Iris pigment epithelial cell (primary cell): ENCODE measurements at regions not wholly inside any gene's neighbourhood (a gene's known extent, or its start where the extent isn't known, plus 50 kb on each side); places are given as distances from the start of the nearest gene placed in this dataset.
A peak's percentile ranks its signal among the peaks of the same experiment; 100 is the strongest.
"Not testable (repeated sequence)": the region's sequence is repeated elsewhere in the genome, so short reads cannot be mapped to it uniquely, and the experiment has no call there.

Experiments
- DNase-seq: peaks from one replicate; pipeline ENCODE4 v3.0.0-alpha.2; 2011; ENCODE audit warnings: low read depth

DNA sequence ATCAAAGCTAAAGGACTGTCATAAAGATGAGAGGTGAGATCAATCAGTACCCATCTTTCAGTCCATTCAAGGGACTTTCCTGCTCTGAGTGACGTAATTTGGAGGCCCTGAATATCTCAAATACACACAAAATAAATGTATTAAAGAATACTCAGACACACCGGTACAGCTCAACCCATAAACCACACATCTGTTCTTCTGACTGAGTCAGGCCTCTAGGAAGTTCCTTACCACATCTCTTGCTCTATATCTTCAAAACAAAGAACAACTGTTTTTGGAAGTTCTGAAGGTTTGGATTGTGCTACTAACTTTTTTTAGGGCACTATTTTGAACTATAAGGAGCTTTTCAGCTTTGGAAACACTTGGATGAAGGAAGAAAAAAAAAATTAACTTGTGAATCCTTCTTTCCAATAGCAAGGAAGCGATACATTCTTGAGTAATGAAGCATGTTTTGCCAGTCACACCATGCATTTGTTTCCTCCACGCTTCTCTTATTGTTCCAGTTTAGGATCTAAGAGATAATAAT lies 866.5 kb upstream of the VRK2 start:
- DNase-seq, result peak; percentile 93

DNA sequence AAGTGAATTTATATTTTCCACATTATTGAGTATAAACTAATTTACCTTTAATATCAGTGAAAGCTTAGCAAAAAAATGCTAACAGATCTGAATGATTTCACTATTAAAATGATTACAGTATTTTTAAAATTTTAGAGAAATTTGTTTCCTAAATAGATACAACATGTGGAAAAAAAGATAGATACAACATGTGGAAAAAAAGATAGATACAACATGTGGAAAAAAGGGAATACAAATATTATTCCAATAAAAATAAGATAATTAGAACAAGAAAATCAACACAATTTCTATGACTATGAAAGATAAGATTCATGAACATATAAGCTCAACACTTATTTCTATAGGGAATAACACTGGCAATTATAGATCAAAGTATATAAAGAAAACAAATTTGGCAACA lies 865.9 kb upstream of the VRK2 start:
- no peak for DNase-seq

DNA sequence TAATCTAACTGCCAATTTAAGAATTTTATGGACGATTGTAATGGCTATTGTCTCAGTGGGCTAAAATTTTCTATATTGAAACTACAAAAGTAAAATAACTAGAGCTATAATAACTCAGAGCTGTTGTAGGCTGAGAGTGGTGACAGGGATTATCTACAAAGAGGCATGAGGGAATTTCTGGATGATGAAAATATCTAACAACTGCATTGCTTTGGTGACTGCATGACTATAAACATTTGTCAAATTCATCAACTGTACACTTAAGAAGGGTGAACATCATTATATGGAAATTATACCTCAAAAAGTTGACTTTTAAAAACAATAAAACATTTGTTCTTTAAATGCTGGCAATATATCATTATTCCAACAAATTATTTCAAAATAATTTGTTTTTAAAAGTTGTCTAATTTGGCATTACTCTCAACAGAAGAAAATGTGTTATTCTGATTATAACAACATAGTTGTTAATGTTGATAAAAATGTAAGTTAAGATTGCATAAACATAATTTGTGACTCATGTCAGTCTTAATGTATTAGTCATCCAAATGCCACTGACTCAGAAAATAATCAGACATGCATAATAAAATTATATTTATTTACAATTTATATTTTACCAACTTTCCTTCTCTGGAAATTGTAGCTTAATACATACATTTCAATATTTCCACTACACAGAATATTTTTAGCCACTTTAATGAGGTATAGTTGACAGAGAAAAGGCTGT lies 865.1 kb upstream of the VRK2 start:
- DNase-seq, result peak; percentile 69

DNA sequence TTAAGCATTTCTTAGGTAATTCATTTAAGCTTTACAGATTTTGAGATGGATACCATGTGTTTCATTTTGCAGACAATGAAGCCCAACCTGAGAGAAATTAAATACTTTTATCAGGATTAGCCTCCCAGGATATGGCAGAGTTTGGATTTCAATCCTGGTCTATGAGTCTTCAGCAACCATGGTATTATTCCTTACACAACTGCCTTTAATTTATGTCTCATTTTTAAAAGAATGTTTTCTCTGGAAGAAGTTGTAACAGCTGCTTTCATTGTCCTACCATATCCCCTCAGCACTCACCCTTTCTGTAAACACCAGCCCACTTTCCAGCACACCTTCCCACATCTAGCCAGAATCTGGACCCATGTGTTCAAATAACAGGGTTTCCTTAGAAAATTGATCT lies 863.7 kb upstream of the VRK2 start:
- no peak for DNase-seq

DNA sequence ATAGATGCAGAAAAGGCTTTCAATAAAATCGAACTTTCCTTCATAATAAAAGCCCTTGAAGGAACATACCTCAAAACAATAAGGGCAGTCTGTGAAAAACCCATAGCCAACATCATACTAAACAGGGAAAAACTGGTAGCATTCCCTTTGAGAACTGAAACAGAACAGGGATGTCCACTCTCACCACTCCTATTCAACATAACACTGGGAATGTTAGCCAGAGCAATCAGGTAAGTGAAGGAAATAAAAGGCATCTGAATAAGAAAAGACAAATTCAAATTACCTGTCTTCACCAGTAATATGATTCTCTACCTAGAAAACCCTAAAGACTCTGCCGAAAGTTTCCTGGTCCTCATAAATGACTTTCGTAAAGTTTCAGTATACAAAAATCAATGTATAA lies 861.0 kb upstream of the VRK2 start:
- no peak for DNase-seq

DNA sequence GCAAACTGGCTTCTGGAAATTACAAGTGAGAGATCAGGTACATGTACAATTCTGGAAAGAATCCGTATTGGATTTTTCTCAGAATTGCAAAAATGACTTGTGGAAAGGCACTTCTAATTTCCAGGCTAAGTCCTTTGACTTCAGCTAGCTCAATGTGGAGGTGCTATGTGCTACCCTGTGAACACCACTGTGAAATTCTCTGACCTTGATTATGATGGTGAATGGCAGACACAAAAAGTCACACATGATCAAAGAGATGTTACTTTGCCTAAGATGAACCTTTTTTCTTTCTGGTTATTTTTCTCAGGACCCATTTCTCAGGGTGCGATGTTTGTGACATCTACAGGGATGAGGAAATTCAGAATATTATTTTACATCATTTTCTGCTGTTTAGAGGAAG lies 856.6 kb upstream of the VRK2 start:
- DNase-seq, result no peak

DNA sequence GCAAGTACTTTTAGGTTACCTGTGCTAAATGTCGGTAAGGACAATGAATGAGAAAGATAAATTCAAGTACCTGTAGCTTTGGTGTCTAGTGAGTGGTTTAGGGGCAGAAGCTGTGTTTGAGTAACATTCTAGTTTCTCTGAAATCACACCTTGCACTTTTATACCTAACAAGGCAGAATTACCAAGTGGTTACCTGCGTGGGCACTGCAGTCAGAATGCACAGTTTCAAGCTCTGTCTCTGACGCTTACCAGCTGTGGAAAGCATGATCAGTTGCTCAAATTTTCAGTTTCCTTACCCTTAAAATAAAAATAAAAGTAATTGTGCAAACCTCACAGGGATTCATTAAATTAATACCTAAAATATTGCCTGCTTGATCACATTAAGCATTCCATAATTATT lies 846.9 kb upstream of the VRK2 start:
- no peak for DNase-seq

DNA sequence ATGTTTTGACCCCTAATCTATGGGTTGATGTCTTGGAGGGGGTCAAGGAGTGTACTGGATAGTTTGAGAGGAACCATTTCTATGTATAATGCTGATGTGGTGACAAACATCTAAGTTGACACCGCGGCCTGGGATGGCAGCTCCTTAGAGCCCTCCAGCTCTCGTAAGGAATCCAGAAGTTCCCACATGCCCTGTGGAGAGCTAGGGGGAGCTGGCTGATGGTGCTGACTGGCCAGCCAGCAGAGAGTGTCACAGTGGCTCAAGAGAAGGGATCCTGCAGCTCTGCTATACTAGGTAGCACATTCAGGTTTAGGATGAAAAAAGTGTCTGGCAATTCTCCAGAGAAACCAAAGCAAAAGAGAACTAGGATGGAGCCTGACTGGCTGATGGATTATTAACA lies 842.2 kb upstream of the VRK2 start:
- DNase-seq, result no peak

DNA sequence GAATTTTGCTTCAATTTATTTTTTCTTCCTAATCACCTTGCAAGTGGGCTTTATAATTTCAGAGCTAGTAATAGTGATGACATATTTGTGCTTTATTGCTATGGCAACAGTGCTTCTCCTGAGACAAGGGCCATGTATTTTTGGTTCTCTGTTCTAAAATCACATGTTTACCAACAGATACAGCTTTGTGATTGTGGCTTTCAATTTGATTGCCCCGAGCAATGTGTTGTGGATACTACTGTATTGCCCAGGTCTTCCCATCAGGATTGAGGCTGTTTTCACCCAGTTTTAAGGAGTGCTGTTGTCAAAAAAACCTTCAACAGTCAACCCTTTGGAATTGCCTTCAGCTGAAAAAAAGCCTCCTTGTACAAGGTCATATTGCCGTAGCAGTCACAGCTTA lies 841.4 kb upstream of the VRK2 start:
- DNase-seq, result no peak

DNA sequence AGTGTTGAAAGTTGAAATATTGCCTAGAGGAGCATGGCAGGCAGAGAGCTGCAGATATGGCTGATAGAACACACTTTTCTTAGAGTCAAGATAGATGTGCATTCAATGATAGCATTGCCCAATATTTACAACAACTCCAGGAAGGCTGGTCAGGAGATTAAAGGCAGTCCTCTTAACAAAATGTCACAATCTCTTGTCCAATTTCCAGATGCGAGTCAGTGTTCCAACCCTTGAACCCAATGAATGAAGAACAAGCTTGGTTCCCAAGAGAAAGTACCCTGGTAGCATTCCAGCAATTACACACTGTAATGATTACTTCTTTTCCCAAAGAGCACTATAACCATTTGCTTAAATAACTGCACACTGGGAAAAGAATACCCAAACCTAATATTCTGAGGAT lies 839.4 kb upstream of the VRK2 start:
- peak; percentile 21 for DNase-seq

DNA sequence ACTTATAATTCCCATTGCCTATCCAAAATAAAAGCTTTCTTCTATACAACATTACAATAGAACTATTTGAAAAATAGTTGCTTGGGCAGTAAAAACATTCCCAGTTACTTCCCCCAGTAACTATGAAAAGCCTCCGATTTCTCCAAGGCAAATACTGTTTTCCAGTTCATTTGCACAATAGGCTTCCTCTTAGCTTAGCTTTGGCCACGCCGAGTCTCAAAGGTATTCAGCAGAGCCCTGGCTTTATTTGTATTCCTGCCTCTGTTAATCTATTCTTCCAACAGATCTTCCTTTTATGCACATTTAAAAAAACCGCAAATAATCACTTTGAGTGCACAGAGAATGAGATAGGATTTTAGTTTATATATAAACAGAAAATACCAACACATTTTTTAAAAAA lies 836.8 kb upstream of the VRK2 start:
- no peak for DNase-seq

DNA sequence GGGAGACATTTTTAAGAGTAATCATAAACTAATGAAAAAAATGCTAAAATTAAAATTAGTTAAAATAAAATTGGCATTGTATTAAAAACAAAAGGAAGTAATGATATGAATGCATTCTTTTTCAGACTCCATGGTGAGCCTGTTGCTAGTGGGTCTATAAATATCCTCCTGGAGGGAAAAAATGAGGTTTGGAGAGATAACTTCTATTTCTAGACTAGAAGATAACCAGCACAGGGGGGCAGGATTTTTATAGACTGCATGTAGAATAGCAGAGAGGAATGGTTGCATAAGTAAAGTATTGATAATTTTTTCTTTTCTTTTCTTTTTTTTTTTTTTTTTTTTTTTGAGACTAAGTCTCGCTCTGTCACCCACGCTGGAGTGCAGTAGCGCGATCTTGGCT lies 835.8 kb upstream of the VRK2 start:
- no peak for DNase-seq

DNA sequence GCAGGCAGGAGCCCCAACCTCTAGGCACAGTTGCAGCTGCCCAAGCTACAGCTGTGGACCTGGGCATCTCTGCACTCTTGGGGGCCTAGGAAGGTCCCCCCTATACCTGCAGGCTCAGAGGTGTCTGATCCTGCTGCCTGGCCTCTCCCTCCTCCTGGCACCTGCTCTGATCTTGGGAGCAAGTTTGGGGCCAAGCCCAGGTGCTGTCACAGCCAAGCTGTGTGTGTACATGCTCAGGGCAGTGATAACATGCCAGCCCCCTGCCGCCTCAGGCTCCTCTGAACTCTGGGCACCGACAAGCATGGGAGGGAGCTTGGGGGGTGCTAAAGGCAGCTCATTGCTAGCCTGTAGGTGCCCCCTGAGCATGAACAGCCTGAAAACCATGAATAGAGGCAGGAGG lies 829.6 kb upstream of the VRK2 start:
- DNase-seq, result no peak

DNA sequence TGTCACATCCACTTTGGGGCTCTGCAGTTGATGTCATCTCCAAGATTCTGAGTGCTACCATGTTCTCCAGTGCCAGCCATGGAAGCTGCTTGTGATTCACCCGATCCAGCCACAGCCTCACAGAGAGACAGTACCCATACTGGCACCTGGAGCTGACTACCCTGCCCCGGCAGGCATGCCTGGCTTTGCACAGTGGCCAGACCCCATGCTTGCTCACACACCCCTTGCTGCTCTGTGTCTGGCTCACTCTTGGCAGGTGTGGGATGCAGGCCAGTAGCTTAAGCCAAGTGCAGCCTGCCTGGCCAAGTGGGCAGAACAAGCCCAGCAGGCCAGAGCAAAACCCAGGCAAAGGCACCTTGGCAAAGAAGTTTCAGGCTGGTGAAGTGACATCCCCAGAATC lies 828.4 kb upstream of the VRK2 start:
- DNase-seq, result no peak

DNA sequence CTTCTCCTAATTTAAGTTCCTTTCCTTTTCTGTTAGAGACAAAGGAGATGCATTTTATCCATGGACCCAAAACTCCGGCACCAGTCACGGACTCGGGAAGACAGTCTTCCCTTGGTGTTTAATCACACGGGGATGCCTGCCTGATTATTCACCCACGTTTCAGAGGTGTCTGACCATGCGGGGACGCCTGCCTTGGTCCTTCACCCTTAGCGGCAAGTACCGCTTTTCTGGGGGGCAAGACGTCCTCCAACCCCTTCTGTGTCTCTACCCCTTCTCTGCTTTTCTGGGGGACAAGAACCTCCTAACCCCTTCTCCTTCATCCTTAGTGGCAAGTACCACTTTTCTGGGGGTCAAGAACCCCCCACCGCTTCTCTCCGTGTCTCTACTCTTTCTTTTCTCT lies 816.9 kb upstream of the VRK2 start:
- DNase-seq, result not testable (repeated sequence)

DNA sequence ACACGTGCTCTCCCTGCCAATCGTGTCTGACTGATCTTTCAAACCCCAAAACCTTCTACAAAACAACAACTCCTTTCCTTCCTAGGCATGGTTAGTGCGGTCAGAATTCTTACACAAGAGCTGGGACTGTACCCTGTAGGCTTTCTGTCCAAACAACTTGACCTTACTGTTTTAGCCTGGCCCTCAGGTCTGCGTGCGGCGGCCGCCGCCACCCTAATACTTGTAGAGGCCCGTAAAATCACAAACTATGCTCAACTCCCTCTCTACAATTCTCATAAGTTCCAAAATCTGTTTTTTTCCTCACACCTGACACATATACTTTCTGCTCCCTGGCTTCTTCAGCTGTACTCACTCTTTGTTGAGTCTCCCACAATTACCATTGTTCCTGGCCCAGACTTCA lies 814.3 kb upstream of the VRK2 start:
- not testable (repeated sequence) for DNase-seq

DNA sequence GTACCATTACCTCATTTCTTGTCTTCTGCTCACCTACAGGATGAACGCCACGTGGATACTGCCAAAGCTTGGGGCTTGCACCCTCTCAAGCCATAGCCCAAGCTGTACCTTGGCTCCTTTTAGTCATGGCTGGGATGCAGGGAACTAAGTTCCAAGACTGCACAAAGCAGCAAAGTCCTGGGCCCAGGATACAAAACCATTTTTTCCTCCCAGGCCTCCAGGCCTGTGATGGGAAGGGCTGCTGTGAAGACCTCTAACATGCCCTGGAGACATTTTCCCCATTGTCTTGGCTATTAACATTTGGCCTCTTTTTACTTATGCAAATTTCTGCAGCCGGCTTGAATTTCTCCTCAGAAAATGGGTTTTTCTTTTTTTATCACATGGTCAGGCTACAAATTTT lies 795.1 kb upstream of the VRK2 start:
- not testable (repeated sequence) for DNase-seq

DNA sequence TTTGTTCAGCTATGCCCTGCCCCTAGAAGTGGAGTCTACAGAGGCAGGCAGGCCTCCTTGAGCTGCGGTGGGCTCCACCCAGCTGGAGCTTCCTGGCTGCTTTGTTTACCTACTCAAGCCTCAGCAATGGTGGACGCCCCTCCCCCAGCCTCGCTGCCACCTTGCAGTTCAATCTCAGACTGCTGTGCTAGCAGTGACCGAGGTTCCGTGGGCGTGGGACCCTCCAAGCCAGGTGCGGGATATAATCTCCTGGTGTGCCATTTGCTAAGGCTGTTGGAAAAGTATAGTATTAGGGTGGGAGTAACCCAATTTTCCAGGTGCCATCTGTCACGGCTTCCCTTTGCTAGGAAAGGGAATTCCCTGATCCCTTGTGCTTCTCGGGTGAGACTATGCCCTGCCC lies 770.2 kb upstream of the VRK2 start:
- DNase-seq, result not testable (repeated sequence)

DNA sequence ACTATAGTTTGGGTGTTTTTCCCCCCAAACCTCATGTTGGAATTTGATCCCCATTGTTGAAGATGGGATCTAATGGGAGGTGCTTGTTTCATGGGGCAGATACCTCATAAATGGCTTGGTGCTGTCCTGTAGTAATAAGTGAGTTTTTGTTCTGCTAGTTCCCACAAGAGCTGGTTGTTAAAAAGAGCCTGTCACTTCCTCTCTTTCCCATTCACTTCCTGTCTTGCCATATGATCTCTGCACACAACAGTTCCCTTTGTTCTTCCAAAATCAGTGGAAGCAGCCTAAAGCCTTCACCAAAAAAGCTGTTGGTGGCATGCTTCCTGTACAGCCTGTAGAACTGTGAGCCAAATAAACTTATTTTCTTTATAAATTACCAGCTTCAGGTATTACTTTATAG lies 768.2 kb upstream of the VRK2 start:
- no peak for DNase-seq

DNA sequence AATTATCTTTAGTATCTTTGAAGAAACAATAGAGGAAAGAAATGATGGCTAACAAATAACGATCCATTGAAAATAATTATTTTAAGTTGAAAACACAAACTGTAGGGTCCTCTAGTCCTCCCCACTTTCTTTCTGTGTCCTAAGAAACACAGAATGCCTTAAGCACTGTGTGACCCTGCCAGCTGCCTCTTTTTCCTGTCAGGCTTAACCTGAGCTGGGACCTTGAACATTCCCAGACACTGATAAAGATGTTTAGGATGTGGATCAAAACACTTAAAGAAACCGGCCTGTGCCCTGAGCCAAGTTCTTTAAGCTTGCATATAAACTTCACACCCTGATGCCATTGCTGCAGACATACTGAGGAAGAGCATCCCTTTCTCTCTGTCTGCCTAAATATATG lies 755.4 kb upstream of the VRK2 start:
- DNase-seq, result no peak

DNA sequence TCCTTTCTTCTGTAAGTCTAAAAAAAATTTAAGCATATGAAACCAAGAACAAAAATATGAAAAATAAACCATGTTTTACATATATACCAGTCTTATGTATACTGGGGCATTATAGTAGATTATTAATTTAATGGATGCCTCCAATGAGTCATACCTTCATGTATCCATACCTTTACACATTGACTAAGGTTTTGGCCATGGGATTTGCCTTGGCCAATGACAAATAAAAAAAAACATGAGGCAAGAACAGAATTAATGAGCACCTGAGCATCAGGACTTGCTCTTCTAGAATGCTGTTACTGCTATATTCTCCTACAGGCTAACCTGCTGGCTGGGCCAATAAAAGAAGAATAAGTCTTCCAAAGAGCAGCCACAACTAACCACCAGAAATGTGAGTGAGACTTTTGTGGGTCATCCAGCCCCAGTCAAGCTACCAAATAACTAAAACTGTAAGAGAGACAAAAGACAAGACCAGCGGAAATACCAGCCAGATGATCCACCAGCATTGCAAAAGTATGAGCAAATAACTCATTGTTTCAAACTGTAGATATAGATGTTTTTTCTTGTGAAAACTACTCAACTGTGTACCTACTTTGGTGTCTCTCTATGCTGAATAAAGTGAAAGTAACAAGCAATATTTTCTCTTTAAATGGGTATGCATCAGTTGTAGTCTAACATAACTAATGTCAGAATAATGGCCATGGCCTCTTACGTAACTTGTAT lies 749.6 kb upstream of the VRK2 start:
- DNase-seq, result no peak

DNA sequence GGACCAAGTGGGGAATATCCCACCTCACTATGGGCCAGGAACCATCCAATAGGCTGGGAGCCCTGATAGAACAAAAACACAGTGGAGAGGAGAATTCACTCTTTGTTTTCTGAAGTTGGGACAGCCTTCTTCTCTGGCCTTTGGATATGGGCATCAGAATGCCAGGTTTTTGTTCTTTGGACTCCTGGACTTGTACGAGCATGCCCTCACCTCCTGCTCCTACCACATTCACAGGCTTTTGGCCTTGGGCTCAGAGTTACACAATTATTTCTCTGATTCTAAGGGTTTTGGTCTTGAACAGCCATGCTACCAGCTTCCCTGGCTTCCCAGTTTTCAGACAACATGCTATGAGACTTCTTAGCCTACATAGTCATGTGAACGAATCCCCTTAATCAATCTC lies 732.9 kb upstream of the VRK2 start:
- DNase-seq, result no peak

DNA sequence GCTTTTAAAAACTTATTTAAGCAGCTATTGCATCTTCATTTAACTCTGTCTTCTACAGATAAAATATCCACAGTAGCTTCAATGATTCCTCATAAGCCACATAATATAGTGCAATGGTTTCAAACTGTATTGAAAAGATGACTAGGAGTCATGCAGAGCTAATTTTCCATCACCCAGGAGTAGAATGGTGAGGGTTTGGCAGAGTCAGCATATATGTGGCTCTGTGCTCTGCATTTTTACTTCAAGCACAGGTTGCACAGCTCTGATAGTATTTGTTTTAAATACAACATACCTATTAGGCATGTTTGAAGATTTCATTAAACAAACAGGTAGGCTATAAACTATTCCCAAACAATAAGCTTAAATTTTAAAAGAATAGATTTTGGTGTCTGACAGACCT lies 731.9 kb upstream of the VRK2 start:
- DNase-seq, result no peak

DNA sequence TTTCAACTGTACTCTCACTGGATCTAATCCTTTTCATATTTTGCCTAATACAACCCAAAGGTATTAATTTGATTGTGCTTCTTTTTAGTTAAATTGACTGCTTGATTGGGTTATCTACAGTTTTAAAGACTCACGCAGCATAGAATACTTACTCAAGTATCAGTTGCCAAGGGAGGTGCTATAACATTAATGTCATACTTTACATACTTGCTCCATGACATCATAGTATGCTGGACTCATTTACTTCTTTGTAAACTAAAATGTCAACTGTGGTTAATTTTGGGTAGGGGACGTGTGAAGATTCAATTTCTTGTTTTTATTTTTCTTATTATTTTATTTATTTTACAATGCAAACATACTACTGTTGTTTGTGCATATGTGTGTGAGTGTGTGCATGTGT lies 716.2 kb upstream of the VRK2 start:
- DNase-seq, result peak; percentile 39
